Progenitor cell of endocrine pancreas (in vitro differentiated cells): ENCODE measurements at regions not wholly inside any gene's neighbourhood (a gene's known extent, or its start where the extent isn't known, plus 50 kb on each side); places are given as distances from the start of the nearest gene placed in this dataset.
"Not testable (repeated sequence)": the region's sequence is repeated elsewhere in the genome, so short reads cannot be mapped to it uniquely, and the experiment has no call there.

Experiments used
- DNase-seq: peaks from one replicate; pipeline ENCODE4 v3.0.0; 2021; ENCODE audit warnings: low spot score; ENCODE audit not compliant: unreplicated experiment
- H3K27ac Mint-ChIP-seq: 2 replicates; pipeline ENCODE4 v1.8.0; 2021; ENCODE audit warnings: mild to moderate bottlenecking, moderate library complexity, mixed read lengths
- H3K27me3 Mint-ChIP-seq: 2 replicates; pipeline ENCODE4 v1.8.0; 2021; ENCODE audit warnings: mixed read lengths
- H3K36me3 Mint-ChIP-seq: 2 replicates; pipeline ENCODE4 v1.8.0; 2022; ENCODE audit warnings: mixed read lengths; ENCODE audit not compliant: insufficient read depth
- H3K4me1 Mint-ChIP-seq: 2 replicates; pipeline ENCODE4 v1.8.0; 2021; ENCODE audit warnings: low read depth, mixed read lengths
- H3K4me3 Mint-ChIP-seq: 2 replicates; pipeline ENCODE4 v1.8.0; 2021; ENCODE audit warnings: low read depth, mild to moderate bottlenecking, moderate library complexity, mixed read lengths
- H3K9me3 Mint-ChIP-seq: 2 replicates; pipeline ENCODE4 v1.8.0; 2021; ENCODE audit warnings: low read depth, mixed read lengths
- CTCF ChIP-seq: fragments of 200-600 bp; sonication (generic); IDR thresholded peaks from one replicate; pipeline ENCODE4 v1.5.0; 2021; ENCODE audit warnings: antibody characterized with exemption, mild to moderate bottlenecking; ENCODE audit not compliant: unreplicated experiment

DNA sequence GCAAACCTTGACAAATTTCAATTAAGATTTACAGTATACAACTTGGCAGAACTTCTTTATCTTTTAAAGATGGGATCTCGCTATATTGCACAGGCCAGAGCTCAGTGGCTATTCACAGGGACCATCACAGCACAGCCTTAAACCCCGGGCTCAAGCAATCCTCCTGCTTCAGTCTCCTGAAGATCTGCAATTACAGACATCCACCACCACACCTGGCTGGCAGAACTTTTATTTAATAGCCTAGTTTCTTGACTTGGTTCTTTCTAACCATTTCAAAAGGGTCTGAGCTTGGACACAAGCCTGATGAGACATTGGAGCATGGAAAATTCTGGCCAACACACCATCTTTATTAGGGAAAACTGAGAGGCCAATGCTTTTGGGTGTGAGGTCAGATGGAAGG lies 151.6 kb upstream of the KCNG1 start:
- DNase-seq = no peak
- no peaks in the 10 kb centered on the region for H3K27me3 Mint-ChIP-seq

GRCh38 chr20:51172558-51173428 lies 149.9 kb upstream of the KCNG1 start:
- Mint-ChIP-seq H3K27ac (no peak overlapping the region), H3K4me3 (no peak overlapping the region), H3K27me3 (peaks cover 5% of the 10 kb centered on the region), H3K4me1 (peaks cover 5% of the 10 kb centered on the region), H3K9me3 (peaks cover 3% of the 10 kb centered on the region), H3K36me3 (no peaks in the 10 kb centered on the region)
- TF ChIP-seq CTCF = no peak
- no peak for DNase-seq

More for the DNA sequence above, 151.6 kb upstream of the KCNG1 start:
- Mint-ChIP-seq H3K9me3 (peaks cover 3% of the 10 kb centered on the region), H3K4me3 (no peak overlapping the region), H3K36me3 (no peaks in the 10 kb centered on the region), H3K27ac (no peak overlapping the region), H3K4me1 (peaks cover 5% of the 10 kb centered on the region)
- TF ChIP-seq CTCF = no peak

GRCh38 chr20:51171141-51171540 lies 148.2 kb upstream of the KCNG1 start:
- no peak overlapping the region for H3K4me3 Mint-ChIP-seq
- H3K36me3 Mint-ChIP-seq = no peaks in the 10 kb centered on the region
- no peak overlapping the region for H3K27ac Mint-ChIP-seq
- H3K27me3 Mint-ChIP-seq = peaks cover 5% of the 10 kb centered on the region
- no peak for TF ChIP-seq CTCF
- no peaks in the 10 kb centered on the region for H3K4me1 Mint-ChIP-seq
- H3K9me3 Mint-ChIP-seq = peaks cover 3% of the 10 kb centered on the region
- no peak for DNase-seq

DNA sequence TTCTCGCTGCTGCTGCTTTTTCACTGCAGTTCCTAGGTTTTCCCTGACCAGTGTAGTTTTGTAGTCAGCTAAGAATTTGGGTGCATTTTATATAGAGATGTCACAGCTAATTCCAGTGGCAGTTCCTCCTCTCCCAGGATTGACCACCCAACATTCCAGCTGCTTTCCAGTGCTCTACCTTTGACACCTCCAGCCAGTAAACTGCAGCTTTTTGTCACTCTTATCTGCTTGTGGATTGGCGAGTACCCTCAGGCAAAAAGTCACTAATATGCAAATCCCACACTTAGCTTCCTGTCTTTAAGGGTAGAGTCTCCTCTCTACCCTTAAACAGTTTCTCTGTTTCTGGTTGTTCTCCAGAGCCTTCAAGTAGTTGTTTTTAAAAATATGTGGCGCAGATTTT lies 146.9 kb upstream of the KCNG1 start:
- no peaks in the 10 kb centered on the region for H3K36me3 Mint-ChIP-seq
- DNase-seq = no peak
- peaks cover under 1% of the 10 kb centered on the region for H3K4me1 Mint-ChIP-seq
- H3K9me3 Mint-ChIP-seq = peaks cover 3% of the 10 kb centered on the region
- H3K27me3 Mint-ChIP-seq = peaks cover 5% of the 10 kb centered on the region
- H3K27ac Mint-ChIP-seq = no peak overlapping the region
- H3K4me3 Mint-ChIP-seq = no peak overlapping the region
- TF ChIP-seq CTCF = no peak

GRCh38 chr20:51167911-51168310 lies 145.0 kb upstream of the KCNG1 start:
- not testable (repeated sequence) for H3K4me3 Mint-ChIP-seq, H3K36me3 Mint-ChIP-seq, H3K9me3 Mint-ChIP-seq, H3K4me1 Mint-ChIP-seq, DNase-seq, H3K27ac Mint-ChIP-seq, H3K27me3 Mint-ChIP-seq

DNA sequence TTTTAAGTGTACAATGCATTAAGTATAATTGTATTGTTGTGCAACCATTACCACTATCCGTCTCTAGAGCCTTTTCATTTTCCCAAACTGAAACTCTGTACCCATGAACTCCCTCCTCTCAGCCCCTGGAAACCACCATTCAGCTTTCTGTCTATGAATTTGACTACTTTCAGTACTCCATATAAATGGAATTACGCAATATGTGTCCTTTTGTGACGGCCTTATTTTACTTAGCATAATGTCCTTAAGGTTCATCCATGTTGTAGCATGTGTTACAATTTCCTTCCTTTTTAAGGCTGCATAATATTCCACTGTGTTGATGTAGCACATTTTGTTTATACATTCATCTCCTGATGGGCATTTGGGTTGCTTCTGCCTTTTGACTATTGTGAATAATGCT lies 143.6 kb upstream of the KCNG1 start:
- TF ChIP-seq CTCF = no peak

More for the DNA sequence above, 143.6 kb upstream of the KCNG1 start:
- no peaks in the 10 kb centered on the region for H3K9me3 Mint-ChIP-seq
- peaks cover 11% of the 10 kb centered on the region for H3K27me3 Mint-ChIP-seq
- H3K27ac Mint-ChIP-seq = no peak overlapping the region
- no peak for DNase-seq
- H3K4me3 Mint-ChIP-seq = no peak overlapping the region
- H3K36me3 Mint-ChIP-seq = no peaks in the 10 kb centered on the region
- H3K4me1 Mint-ChIP-seq = peaks cover 4% of the 10 kb centered on the region
